ENCODE measurements at regions not wholly inside any gene's neighbourhood (a gene's known extent, or its start where the extent isn't known, plus 50 kb on each side); places are given as distances from the start of the nearest gene placed in this dataset.

DNA sequence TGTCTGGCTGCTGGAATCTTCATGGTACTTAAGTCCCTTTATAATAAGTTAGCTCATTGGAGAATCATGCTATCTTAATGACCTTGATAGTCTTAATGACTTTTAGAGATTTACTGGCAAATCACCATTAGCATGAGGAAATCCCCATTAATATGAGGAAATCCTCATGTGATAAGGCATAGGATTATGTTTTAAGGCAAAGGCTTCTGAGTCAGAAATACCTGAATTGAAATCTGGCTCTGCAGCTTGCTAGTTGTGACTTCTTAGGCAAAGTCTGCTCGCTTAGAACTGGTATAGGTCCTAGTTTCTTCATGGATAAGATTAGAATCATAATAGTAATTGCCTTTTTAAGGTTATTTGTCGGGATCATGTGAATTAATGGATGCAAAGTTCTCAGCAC lies 190.2 kb upstream of the BANK1 start:
- Mint-ChIP-seq H3K9me3 (no peaks in the 10 kb centered on the region), H3K36me3 (ENCODE audit: insufficient read depth in 2 of 2) (no peaks in the 10 kb centered on the region), H3K4me1 (ENCODE audit: low read depth) (peaks cover 6% of the 10 kb centered on the region), H3K4me3 (no peak overlapping the region), H3K27ac (no peak overlapping the region), H3K27me3 (ENCODE audit: low read depth) (no peaks in the 10 kb centered on the region)
- no peak for ATAC-seq (replicated peaks in 1 of 2)
- DNase-seq, result no peak

DNA sequence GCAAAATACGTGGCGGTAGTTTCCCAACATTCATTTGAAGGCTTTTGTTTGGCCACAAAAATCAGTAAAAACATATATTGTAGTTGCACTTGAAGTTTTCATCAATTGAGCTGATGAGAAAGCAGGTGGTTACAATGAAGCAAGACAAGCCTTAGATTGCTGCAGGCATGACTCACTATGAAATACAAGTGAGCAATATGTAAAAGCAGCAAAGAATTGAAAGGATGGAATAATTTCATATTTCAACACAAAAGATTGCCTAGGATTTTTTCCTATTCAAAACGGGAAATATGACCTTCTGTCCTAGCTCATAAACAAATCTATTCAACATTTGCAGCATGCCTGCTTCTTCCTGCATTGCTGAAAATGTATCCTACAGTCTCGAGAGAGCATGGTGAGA lies 190.9 kb upstream of the BANK1 start:
- ATAC-seq (replicated peaks in 1 of 2) (peak; percentile 65 to 86), DNase-seq (peak in 1 of 2 donors; percentile 6)
- Mint-ChIP-seq H3K36me3 (ENCODE audit: insufficient read depth in 2 of 2) (no peaks in the 10 kb centered on the region), H3K9me3 (no peaks in the 10 kb centered on the region), H3K27ac (no peak overlapping the region), H3K4me3 (no peak overlapping the region), H3K27me3 (ENCODE audit: low read depth) (no peaks in the 10 kb centered on the region), H3K4me1 (ENCODE audit: low read depth) (peaks cover 6% of the 10 kb centered on the region)

DNA sequence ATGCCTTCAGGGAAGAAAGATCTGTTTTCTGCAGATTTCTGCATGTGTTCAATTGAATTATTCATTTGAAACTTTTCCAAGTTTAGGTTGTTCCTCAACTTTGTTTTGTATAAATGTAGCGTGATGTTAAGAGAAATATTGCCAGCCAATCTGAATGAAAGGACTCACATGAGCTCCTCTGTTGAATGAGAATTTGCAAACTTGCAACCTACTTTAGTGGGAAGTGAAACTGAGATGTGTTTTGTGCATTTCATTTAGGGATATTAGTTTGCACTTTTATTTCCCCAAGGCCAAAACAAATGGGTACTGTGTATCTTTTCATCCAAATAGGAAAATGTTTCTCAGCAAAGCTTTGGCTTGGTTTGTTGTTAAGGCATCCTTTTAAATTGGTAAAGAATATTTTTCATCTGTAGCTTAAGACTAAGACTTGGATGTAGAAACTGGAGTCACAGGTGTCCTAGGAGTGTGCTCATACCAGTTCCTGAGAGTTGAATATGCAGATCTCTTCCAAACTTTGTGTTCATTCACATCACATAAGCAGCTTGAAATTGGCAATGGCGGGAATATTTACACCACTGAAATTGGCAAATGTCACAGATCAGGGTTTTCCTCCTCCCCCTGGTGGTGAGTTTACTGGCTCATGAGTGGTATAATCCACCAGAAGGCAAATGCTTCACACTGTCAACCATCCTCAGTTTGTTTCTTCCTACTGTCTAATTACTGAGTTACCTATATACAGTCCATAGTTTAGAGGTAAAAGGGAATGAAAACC lies 193.6 kb upstream of the BANK1 start:
- ATAC-seq (replicated peaks in 1 of 2), result peak; percentile 31 to 41

DNA sequence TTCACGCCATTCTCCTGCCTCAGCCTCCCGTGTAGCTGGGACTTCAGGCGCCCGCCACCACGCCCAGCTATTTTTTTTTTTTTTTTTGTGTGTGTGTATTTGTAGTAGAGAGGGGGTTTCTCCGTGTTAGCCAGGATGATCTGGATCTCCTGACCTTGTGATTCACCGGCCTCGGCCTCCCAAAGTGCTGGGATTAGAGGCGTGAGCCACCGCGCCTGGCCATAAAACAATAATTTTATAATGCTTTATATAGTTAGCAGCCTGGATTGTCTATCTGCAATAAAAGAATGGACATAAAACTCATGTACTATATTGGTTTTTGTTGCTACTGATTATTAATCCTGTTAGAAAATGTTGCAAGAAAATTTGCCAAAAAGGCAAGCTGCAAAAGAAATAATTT lies 195.9 kb upstream of the BANK1 start:
- DNase-seq, result no peak
- Mint-ChIP-seq H3K4me1 (ENCODE audit: low read depth) (peaks cover 6% of the 10 kb centered on the region), H3K4me3 (no peak overlapping the region), H3K36me3 (ENCODE audit: insufficient read depth in 2 of 2) (no peaks in the 10 kb centered on the region), H3K27ac (no peak overlapping the region), H3K9me3 (no peaks in the 10 kb centered on the region), H3K27me3 (ENCODE audit: low read depth) (no peaks in the 10 kb centered on the region)
- ATAC-seq (replicated peaks in 1 of 2), result no peak

More for the DNA sequence above, 193.6 kb upstream of the BANK1 start:
- no peak overlapping the region for H3K4me3 Mint-ChIP-seq
- no peaks in the 10 kb centered on the region for H3K27me3 Mint-ChIP-seq (ENCODE audit: low read depth)
- no peaks in the 10 kb centered on the region for H3K9me3 Mint-ChIP-seq
- H3K4me1 Mint-ChIP-seq (ENCODE audit: low read depth), result peaks cover 6% of the 10 kb centered on the region
- peak; percentile 8 to 14 for DNase-seq
- no peak overlapping the region for H3K27ac Mint-ChIP-seq
- H3K36me3 Mint-ChIP-seq (ENCODE audit: insufficient read depth in 2 of 2), result no peaks in the 10 kb centered on the region

DNA sequence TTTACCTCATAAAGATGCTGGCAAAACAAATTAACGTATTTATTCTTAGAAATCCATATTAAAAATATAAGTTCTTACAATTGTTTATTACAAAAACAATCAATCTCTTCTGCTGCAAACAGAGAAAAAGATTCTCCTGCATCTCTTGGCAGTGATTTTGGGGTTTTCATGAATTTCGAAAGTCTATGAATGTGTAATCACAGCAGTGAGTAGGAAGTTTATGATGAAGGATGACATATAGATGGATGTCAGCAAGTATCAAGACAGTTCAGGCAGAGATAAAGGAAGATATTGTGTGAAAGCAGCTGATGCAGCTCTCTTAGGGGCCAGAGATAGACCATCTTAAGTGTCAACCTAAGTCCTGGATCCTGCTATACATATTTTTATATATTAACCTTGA lies 196.9 kb upstream of the BANK1 start:
- no peaks in the 10 kb centered on the region for H3K9me3 Mint-ChIP-seq
- H3K27ac Mint-ChIP-seq, result no peak overlapping the region
- peaks cover 6% of the 10 kb centered on the region for H3K4me1 Mint-ChIP-seq (ENCODE audit: low read depth)
- H3K4me3 Mint-ChIP-seq, result no peak overlapping the region
- no peaks in the 10 kb centered on the region for H3K27me3 Mint-ChIP-seq (ENCODE audit: low read depth)
- peak in 1 of 2 donors; percentile 36 for ATAC-seq (replicated peaks in 1 of 2)
- H3K36me3 Mint-ChIP-seq (ENCODE audit: insufficient read depth in 2 of 2), result no peaks in the 10 kb centered on the region
- DNase-seq, result no peak

DNA sequence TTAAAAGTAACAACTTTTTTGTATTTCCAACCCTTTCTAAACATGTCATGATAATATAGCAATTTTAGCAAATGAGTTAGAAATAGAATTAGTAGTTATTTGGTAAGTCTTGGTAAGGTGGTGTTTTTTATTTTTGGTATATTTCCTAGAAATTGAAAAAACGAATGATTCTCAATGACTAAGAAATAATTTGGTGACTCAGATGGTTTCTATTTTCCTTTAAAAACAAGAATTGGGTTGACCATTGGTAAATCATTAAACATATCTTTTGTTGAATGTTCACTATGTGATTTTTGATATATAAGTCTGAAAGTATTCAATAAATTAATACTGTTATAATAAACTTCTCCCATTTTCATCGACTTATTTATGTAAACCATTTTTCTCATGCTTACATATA lies 206.2 kb upstream of the BANK1 start:
- Mint-ChIP-seq H3K27ac (no peak overlapping the region), H3K27me3 (ENCODE audit: low read depth) (peaks cover 1% of the 10 kb centered on the region), H3K4me3 (no peak overlapping the region), H3K36me3 (ENCODE audit: insufficient read depth in 2 of 2) (peaks cover 6 to 8% of the 10 kb centered on the region in 2 donors), H3K9me3 (peaks cover 6 to 11% of the 10 kb centered on the region in 2 donors), H3K4me1 (ENCODE audit: low read depth) (no peaks in the 10 kb centered on the region)
- no peak for ATAC-seq (replicated peaks in 1 of 2)
- DNase-seq, result no peak

DNA sequence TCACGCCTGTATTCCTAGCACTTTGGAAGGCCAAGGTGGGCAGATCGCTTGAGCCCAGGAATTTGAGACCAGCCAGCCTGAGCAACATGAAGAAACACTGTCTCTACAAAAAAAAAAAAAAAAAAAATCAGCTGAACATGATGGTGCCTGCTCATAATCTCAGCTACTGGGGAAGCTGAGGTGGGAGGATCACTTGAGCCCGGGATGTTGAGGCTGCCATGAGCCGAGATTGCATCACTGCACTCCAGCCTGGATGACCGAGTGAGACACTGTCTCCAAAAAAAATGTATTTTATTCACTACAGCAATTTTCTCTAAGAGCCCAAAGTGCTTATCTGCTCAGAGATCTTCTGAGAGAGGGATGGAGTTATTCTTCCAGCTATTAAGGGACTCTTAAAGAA lies 215.8 kb upstream of the PPP3CA start:
- Mint-ChIP-seq H3K36me3 (ENCODE audit: insufficient read depth in 2 of 2) (peaks cover 0 to 6% of the 10 kb centered on the region in 2 donors), H3K27me3 (ENCODE audit: low read depth) (peaks cover 25% of the 10 kb centered on the region), H3K4me1 (ENCODE audit: low read depth) (no peaks in the 10 kb centered on the region), H3K9me3 (peaks cover 3 to 9% of the 10 kb centered on the region in 2 donors), H3K27ac (no peak overlapping the region), H3K4me3 (no peak overlapping the region)
- no peak for DNase-seq
- ATAC-seq (replicated peaks in 1 of 2), result no peak

DNA sequence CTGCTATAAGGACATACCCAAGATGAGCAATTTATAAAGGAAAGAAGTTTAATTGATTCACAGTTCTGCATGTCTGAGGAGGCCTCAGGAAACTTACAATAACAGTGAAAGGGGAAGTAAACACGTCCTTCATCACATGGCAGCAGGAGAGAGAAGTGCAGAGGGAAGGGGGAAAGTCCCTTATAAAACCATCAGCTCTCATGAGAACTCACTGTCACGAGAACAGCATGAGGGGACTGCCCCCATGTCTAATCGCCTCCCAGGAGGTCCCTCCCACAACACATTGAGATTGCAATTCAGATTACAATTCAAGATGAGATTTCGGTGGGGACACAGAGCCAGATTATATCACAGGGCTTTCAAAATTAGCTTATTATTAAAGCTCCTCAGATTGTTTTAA lies 209.5 kb upstream of the PPP3CA start:
- H3K27me3 Mint-ChIP-seq (ENCODE audit: low read depth), result peaks cover 29% of the 10 kb centered on the region
- no peak for DNase-seq

DNA sequence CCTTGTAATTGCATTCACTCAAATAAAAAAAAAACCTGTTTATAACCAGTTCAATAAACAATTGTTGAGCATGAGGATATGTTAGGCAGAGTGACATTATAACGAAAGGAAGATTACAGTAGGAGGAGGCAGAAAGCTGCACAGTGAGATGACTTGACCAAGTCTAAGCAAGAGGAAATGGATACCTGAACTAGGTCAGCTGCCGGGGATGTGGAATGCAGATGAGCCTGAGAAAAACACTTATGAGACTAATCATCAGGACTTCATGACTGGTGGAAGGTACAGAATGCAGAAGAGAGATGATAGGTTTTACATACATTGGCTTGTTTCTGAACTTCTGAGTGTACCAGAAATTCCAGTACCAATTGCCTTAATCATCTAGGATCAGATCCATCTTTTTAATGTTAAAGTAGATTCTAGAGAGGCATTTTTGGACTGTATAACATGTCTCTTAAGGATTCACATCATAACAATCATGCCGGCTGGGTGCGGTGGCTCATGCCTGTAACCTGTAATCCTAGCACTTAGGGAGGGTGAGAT lies 208.1 kb upstream of the PPP3CA start:
- DNase-seq, result no peak
- no peak for ATAC-seq (replicated peaks in 1 of 2)
- Mint-ChIP-seq H3K27ac (no peak overlapping the region), H3K27me3 (ENCODE audit: low read depth) (peaks cover 24% of the 10 kb centered on the region), H3K9me3 (peaks cover 4 to 14% of the 10 kb centered on the region in 2 donors), H3K4me1 (ENCODE audit: low read depth) (no peaks in the 10 kb centered on the region), H3K36me3 (ENCODE audit: insufficient read depth in 2 of 2) (peaks cover 7 to 13% of the 10 kb centered on the region in 2 donors), H3K4me3 (no peak overlapping the region)

More for the DNA sequence above, 209.5 kb upstream of the PPP3CA start:
- peaks cover 7 to 9% of the 10 kb centered on the region in 2 donors for H3K36me3 Mint-ChIP-seq (ENCODE audit: insufficient read depth in 2 of 2)
- H3K27ac Mint-ChIP-seq, result no peak overlapping the region
- H3K4me1 Mint-ChIP-seq (ENCODE audit: low read depth), result no peaks in the 10 kb centered on the region
- no peak for ATAC-seq (replicated peaks in 1 of 2)
- H3K4me3 Mint-ChIP-seq, result no peak overlapping the region
- H3K9me3 Mint-ChIP-seq, result peaks cover 4 to 12% of the 10 kb centered on the region in 2 donors

DNA sequence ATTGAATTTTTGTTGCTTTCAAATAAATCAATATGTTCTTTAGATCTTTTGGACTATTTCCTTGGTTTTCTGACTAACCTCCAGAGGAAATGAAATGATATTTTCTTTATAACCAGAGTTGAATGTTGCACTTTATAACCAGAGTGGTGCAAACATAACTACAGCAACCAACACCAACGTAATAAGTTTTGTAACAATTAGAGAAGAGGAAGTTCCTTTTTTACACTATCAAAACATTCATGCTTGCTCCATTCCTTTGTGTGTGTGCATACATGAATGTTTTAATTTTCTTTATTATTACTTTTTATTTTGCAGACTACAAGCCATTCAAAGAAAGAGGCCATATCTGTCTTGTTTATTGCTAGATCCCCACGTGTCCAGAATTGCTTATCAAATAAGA lies 193.0 kb upstream of the PPP3CA start:
- peaks cover 2 to 3% of the 10 kb centered on the region in 2 donors for H3K36me3 Mint-ChIP-seq (ENCODE audit: insufficient read depth in 2 of 2)
- H3K4me1 Mint-ChIP-seq (ENCODE audit: low read depth), result no peaks in the 10 kb centered on the region
- no peak overlapping the region for H3K4me3 Mint-ChIP-seq
- H3K27me3 Mint-ChIP-seq (ENCODE audit: low read depth), result peaks cover 45% of the 10 kb centered on the region
- H3K27ac Mint-ChIP-seq, result no peak overlapping the region
- DNase-seq (no peak), ATAC-seq (replicated peaks in 1 of 2) (no peak)
- H3K9me3 Mint-ChIP-seq, result peaks cover 0 to 5% of the 10 kb centered on the region in 2 donors

DNA sequence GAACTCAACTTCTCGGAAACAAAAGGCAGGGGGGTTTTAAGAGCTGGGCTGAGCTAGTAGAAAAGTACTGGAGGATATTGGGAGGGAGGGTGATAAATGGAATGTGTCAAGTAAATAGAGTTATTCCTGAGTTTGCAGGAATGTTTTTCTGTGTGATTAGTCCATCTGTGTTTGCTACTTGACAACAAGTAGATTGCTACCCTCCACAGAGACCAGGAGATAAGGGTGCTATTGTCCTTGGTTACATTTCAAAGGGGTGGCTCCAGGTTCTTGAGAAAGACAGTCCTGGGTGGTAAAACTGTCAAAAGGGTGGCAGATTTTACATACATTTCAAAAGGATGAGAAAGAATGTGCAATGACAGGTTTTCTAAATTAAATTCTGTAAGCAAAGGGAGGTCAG lies 181.2 kb upstream of the PPP3CA start:
- Mint-ChIP-seq H3K36me3 (ENCODE audit: insufficient read depth in 2 of 2) (peaks cover 0 to 1% of the 10 kb centered on the region in 2 donors), H3K4me1 (ENCODE audit: low read depth) (peaks cover 17% of the 10 kb centered on the region), H3K9me3 (peaks cover 0 to 2% of the 10 kb centered on the region in 2 donors), H3K27ac (no peak overlapping the region), H3K4me3 (no peak overlapping the region), H3K27me3 (ENCODE audit: low read depth) (peaks cover 73% of the 10 kb centered on the region)
- no peak for ATAC-seq (replicated peaks in 1 of 2)
- no peak for DNase-seq

DNA sequence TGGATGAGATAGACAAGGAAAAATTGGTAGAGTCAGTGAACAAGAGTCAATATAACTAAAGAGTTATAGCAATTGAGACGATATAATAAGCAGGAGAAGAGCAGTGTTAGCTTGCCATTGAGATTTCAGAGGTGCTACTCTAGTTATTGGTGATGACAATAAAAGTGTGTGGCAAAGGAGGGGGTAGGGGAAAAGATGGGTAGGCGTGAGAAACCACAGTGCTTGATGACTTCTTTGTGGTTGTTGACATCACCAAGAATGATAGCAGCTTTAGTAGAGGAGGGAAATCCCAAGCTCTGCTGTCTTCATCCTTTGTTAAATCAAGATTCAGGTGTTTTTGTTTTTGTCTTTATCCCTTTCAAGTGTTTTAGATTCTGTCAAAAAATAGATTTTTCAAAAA lies 179.9 kb upstream of the PPP3CA start:
- Mint-ChIP-seq H3K27ac (peak overlapping the region; percentile 70), H3K27me3 (ENCODE audit: low read depth) (peaks cover 60% of the 10 kb centered on the region), H3K4me3 (peak overlapping the region in 1 of 2 donors; percentile 67), H3K4me1 (ENCODE audit: low read depth) (peaks cover 17% of the 10 kb centered on the region), H3K9me3 (no peaks in the 10 kb centered on the region), H3K36me3 (ENCODE audit: insufficient read depth in 2 of 2) (no peaks in the 10 kb centered on the region)
- ATAC-seq (replicated peaks in 1 of 2) (peak; percentile 99 to 100), DNase-seq (peak; percentile 76 to 79)

DNA sequence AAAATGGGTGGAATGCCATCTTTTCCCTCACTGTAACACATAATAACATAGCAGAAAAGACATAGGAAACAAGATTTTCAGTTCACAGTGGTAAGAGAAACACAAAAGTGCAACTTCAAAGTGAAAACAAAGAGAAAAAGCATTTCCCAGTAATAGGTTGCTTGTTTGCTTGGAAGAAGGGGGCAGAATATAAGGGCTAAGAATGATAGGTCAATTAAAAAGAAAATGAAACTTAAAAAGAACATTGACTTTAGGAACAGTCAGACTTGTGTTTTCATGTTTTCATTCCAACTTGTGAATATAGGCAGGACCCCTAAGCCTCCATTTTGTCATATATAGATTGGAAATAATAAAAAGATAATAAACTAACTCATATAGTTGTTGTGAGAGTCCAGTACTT lies 168.2 kb upstream of the PPP3CA start:
- no peak for DNase-seq
- no peaks in the 10 kb centered on the region for H3K36me3 Mint-ChIP-seq (ENCODE audit: insufficient read depth in 2 of 2)
- no peak overlapping the region for H3K27ac Mint-ChIP-seq
- no peaks in the 10 kb centered on the region for H3K9me3 Mint-ChIP-seq
- peaks cover 11% of the 10 kb centered on the region for H3K4me1 Mint-ChIP-seq (ENCODE audit: low read depth)
- peaks cover 57% of the 10 kb centered on the region for H3K27me3 Mint-ChIP-seq (ENCODE audit: low read depth)
- peak overlapping the region in 1 of 2 donors; percentile 22 for H3K4me3 Mint-ChIP-seq
- no peak for ATAC-seq (replicated peaks in 1 of 2)

All from activated T-cell treated with anti-CD3 and anti-CD28 coated beads, Interleukin-2, amount 50 U/mL, for 72 hours (primary cell).